ENCODE measurements at regions not wholly inside any gene's neighbourhood (a gene's known extent, or its start where the extent isn't known, plus 50 kb on each side); places are given as distances from the start of the nearest gene placed in this dataset.

DNA sequence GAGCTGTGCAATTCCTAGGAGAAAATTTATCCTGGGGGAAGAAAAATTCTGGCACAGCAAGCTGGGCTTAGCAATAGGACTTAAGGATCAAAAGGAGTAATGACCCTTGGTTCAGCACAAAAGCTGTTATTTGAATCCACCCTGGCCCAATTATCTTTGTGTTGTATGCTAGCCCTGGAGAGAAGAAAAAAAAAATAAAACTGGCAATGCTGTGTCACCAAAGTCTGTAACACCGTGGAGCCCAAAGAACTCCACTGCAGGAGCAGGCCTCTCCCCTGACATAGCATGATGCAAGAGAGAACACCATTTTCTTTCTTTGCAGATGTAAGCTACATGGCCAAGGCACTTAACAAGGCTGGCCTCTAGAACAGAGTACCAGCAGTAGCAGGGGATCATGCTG, 63.0 kb upstream of the ARHGAP5 start:
- H3K27ac Mint-ChIP-seq = no peak overlapping the region
- DNase-seq (no peak), ATAC-seq (no peak)
- no peaks in the 10 kb centered on the region for H3K36me3 Mint-ChIP-seq
- 95% methylated on average over 1 of the region's 1 CpG for WGBS (ENCODE audit: insufficient coverage)
- H3K9me3 Mint-ChIP-seq = no peaks in the 10 kb centered on the region
- Histone ChIP-seq H3K4me1 (ENCODE audit: control insufficient read depth, insufficient read depth, low read length) (no peaks in the 10 kb centered on the region), H3K9me3 (ENCODE audit: control insufficient read depth, insufficient read depth, low read length) (no peaks in the 10 kb centered on the region), H3K4me3 (ENCODE audit: low read length) (no peak overlapping the region), H3K27ac (ENCODE audit: low read length) (no peak overlapping the region), H3K36me3 (ENCODE audit: control insufficient read depth, insufficient read depth, low read length) (no peaks in the 10 kb centered on the region), H3K27me3 (ENCODE audit: control insufficient read depth, insufficient read depth, low read length) (no peaks in the 10 kb centered on the region)
- H3K27me3 Mint-ChIP-seq (ENCODE audit: low read depth in 2 of 2) = peaks cover 0 to 18% of the 10 kb centered on the region in 2 donors
- intact Hi-C loops (cut with micrococcal nuclease) = no loop called here
- H3K4me1 Mint-ChIP-seq = no peaks in the 10 kb centered on the region
- TF ChIP-seq, protein P1, sequence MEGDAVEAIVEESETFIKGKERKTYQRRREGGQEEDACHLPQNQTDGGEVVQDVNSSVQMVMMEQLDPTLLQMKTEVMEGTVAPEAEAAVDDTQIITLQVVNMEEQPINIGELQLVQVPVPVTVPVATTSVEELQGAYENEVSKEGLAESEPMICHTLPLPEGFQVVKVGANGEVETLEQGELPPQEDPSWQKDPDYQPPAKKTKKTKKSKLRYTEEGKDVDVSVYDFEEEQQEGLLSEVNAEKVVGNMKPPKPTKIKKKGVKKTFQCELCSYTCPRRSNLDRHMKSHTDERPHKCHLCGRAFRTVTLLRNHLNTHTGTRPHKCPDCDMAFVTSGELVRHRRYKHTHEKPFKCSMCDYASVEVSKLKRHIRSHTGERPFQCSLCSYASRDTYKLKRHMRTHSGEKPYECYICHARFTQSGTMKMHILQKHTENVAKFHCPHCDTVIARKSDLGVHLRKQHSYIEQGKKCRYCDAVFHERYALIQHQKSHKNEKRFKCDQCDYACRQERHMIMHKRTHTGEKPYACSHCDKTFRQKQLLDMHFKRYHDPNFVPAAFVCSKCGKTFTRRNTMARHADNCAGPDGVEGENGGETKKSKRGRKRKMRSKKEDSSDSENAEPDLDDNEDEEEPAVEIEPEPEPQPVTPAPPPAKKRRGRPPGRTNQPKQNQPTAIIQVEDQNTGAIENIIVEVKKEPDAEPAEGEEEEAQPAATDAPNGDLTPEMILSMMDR (IDR thresholded peaks at IDR 0.05) = no peak
- no peak overlapping the region for H3K4me3 Mint-ChIP-seq

DNA sequence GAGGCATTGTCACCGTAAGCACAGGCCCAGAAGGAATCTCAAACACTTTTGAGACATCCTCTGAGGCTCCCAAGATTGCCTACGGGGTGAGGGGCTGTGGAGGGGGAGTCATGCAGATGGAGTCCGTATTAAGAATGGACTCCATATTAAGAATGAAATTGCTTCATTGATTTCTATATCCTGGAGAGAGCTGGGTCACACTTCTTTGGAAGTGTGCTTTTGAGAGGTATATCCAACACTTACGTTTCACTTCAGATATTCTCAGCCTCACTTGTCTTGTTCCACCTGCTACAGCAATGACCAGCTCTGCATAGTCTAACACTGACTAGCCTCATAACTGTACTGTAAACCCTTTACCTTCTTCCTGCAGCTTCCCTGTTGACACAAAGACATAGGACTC, 62.6 kb upstream of the ARHGAP5 start:
- Histone ChIP-seq H3K4me1 (ENCODE audit: control insufficient read depth, insufficient read depth, low read length) (no peaks in the 10 kb centered on the region), H3K27ac (ENCODE audit: low read length) (no peak overlapping the region), H3K9me3 (ENCODE audit: control insufficient read depth, insufficient read depth, low read length) (no peaks in the 10 kb centered on the region), H3K27me3 (ENCODE audit: control insufficient read depth, insufficient read depth, low read length) (no peaks in the 10 kb centered on the region), H3K4me3 (ENCODE audit: low read length) (no peak overlapping the region), H3K36me3 (ENCODE audit: control insufficient read depth, insufficient read depth, low read length) (no peaks in the 10 kb centered on the region)
- no peaks in the 10 kb centered on the region for H3K4me1 Mint-ChIP-seq
- H3K27me3 Mint-ChIP-seq (ENCODE audit: low read depth in 2 of 2) = peaks cover 0 to 18% of the 10 kb centered on the region in 2 donors
- DNase-seq = no peak
- H3K9me3 Mint-ChIP-seq = no peaks in the 10 kb centered on the region
- no peaks in the 10 kb centered on the region for H3K36me3 Mint-ChIP-seq
- intact Hi-C loops (cut with micrococcal nuclease) = no loop called here
- no peak overlapping the region for H3K4me3 Mint-ChIP-seq
- ATAC-seq = no peak
- 86% methylated on average over 4 of the region's 4 CpGs for WGBS (ENCODE audit: insufficient coverage)
- TF ChIP-seq, protein P1 (IDR thresholded peaks at IDR 0.05) = no peak
- H3K27ac Mint-ChIP-seq = no peak overlapping the region

DNA sequence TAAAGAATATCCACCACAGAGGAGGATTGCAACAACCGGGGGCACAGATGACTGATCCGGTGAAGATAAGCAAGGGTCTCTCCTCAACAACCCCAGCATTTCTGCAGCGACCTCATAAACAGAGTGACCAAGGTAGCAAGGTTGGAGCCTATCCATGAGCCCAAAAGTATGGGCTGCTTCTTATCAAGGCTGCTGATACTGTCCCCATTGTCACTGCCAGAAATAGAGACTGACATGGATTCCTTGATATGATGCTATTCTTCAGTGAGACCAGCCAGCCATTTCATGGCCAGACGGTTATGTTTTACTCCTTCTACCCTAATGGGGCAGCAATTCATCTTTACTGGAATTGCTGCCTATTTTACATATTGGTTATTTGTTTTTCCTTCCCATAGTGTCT, 61.9 kb upstream of the ARHGAP5 start:
- H3K27ac Mint-ChIP-seq = no peak overlapping the region
- peaks cover 0 to 18% of the 10 kb centered on the region in 2 donors for H3K27me3 Mint-ChIP-seq (ENCODE audit: low read depth in 2 of 2)
- Histone ChIP-seq H3K36me3 (ENCODE audit: control insufficient read depth, insufficient read depth, low read length) (no peaks in the 10 kb centered on the region), H3K27ac (ENCODE audit: low read length) (no peak overlapping the region), H3K4me1 (ENCODE audit: control insufficient read depth, insufficient read depth, low read length) (no peaks in the 10 kb centered on the region), H3K9me3 (ENCODE audit: control insufficient read depth, insufficient read depth, low read length) (no peaks in the 10 kb centered on the region), H3K4me3 (ENCODE audit: low read length) (no peak overlapping the region), H3K27me3 (ENCODE audit: control insufficient read depth, insufficient read depth, low read length) (no peaks in the 10 kb centered on the region)
- H3K4me3 Mint-ChIP-seq = no peak overlapping the region
- intact Hi-C loops (cut with micrococcal nuclease) = no loop called here
- no peak for ATAC-seq
- no peaks in the 10 kb centered on the region for H3K36me3 Mint-ChIP-seq
- 89% methylated on average over 4 of the region's 4 CpGs for WGBS (ENCODE audit: insufficient coverage)
- H3K4me1 Mint-ChIP-seq = no peaks in the 10 kb centered on the region
- no peaks in the 10 kb centered on the region for H3K9me3 Mint-ChIP-seq
- TF ChIP-seq, protein P1 (IDR thresholded peaks at IDR 0.05) = no peak
- DNase-seq = no peak

DNA sequence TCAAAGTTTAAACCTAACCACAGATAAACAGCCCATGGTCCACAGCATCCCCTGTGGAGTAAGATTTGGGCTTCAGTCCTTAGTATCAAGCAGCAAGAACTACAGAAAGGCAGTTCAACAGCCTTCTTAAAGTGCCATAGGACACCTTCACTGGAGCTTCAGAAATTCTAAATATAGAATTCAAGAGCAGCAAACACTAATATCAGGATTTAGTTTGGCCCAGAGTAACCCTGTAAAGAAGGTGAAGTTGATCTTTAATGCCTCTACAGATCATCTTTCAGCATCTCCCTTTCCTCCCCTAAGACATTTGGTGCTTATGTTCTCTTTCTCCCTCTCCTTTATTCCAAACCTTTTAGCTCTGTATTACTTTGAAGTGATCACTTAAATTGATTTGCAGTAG, 59.5 kb upstream of the ARHGAP5 start:
- Histone ChIP-seq H3K27ac (ENCODE audit: low read length) (no peak overlapping the region), H3K4me3 (ENCODE audit: low read length) (no peak overlapping the region), H3K9me3 (ENCODE audit: control insufficient read depth, insufficient read depth, low read length) (no peaks in the 10 kb centered on the region), H3K4me1 (ENCODE audit: control insufficient read depth, insufficient read depth, low read length) (no peaks in the 10 kb centered on the region), H3K36me3 (ENCODE audit: control insufficient read depth, insufficient read depth, low read length) (no peaks in the 10 kb centered on the region), H3K27me3 (ENCODE audit: control insufficient read depth, insufficient read depth, low read length) (no peaks in the 10 kb centered on the region)
- ATAC-seq (no peak), DNase-seq (no peak)
- no peak overlapping the region for H3K4me3 Mint-ChIP-seq
- H3K4me1 Mint-ChIP-seq = no peaks in the 10 kb centered on the region
- no peak overlapping the region for H3K27ac Mint-ChIP-seq
- TF ChIP-seq, protein P1 (IDR thresholded peaks at IDR 0.05) = no peak
- intact Hi-C loops (cut with micrococcal nuclease) = no loop called here
- H3K27me3 Mint-ChIP-seq (ENCODE audit: low read depth in 2 of 2) = peaks cover 0 to 5% of the 10 kb centered on the region in 2 donors
- H3K9me3 Mint-ChIP-seq = no peaks in the 10 kb centered on the region
- no peaks in the 10 kb centered on the region for H3K36me3 Mint-ChIP-seq
